ENCODE measurements at regions not wholly inside any gene's neighbourhood (a gene's known extent, or its start where the extent isn't known, plus 50 kb on each side); places are given as distances from the start of the nearest gene placed in this dataset.

- TF ChIP-seq CTCF (conservative IDR thresholded peaks at IDR 0.05) (no peak), EZH2 (IDR thresholded peaks at IDR 0.05; ENCODE audit: low read depth) (no peak)
These were observed 380.9 kb upstream of the PROK2 start for GRCh38 chr3:72165808-72166207.
